ENCODE measurements at regions not wholly inside any gene's neighbourhood (a gene's known extent, or its start where the extent isn't known, plus 50 kb on each side); places are given as distances from the start of the nearest gene placed in this dataset.

DNA sequence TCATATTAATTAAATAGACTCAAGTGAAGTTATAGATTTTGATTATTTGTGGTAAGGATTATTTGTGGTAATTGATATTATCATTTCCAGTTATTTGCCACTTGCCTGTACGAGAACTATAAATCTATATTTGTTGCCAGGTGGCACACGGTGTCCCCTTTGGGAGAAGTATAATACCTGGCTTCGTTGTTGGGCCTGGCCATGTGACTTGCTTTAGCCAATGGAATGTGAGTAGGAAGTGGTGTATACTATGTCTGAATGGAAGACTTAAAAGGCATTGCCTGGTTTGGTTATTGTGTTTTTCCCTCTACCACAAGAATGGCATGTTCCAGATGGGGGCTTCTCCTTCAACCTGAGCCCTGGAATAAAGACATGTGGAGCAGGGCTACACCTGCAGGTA is 228.1 kb downstream of the CDC5L start:
- TF ChIP-seq, protein P1, sequence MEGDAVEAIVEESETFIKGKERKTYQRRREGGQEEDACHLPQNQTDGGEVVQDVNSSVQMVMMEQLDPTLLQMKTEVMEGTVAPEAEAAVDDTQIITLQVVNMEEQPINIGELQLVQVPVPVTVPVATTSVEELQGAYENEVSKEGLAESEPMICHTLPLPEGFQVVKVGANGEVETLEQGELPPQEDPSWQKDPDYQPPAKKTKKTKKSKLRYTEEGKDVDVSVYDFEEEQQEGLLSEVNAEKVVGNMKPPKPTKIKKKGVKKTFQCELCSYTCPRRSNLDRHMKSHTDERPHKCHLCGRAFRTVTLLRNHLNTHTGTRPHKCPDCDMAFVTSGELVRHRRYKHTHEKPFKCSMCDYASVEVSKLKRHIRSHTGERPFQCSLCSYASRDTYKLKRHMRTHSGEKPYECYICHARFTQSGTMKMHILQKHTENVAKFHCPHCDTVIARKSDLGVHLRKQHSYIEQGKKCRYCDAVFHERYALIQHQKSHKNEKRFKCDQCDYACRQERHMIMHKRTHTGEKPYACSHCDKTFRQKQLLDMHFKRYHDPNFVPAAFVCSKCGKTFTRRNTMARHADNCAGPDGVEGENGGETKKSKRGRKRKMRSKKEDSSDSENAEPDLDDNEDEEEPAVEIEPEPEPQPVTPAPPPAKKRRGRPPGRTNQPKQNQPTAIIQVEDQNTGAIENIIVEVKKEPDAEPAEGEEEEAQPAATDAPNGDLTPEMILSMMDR (IDR thresholded peaks at IDR 0.05; ENCODE audit: insufficient read depth in 1 of 2, low read depth in 1 of 2, low read length in 1 of 2, severe bottlenecking in 1 of 2, unreplicated experiment in 1 of 2): no peak
- H3K4me3 Mint-ChIP-seq (ENCODE audit: unreplicated experiment): no peak overlapping the region
- peaks cover 4% of the 10 kb centered on the region for H3K27me3 Mint-ChIP-seq (ENCODE audit: insufficient read depth, unreplicated experiment)
- no peak for DNase-seq
- H3K27me3 ChIP-seq (replicated peaks; ENCODE audit: control insufficient read depth, insufficient read depth, low read length): no peaks in the 10 kb centered on the region
- POLR2A ChIA-PET: no interaction called here
- H3K9me3 ChIP-seq: no peaks in the 10 kb centered on the region
- CTCF ChIA-PET: no interaction called here
- H3K9me3 Mint-ChIP-seq (ENCODE audit: unreplicated experiment): no peaks in the 10 kb centered on the region
- intact Hi-C loops (cut with micrococcal nuclease; ENCODE audit: unreplicated experiment): no loop called here
- no peak overlapping the region for H3K27ac Mint-ChIP-seq (ENCODE audit: unreplicated experiment)
- no peak overlapping the region for H3K4me3 ChIP-seq (ENCODE audit: low read depth, low read length)
- no peaks in the 10 kb centered on the region for H3K4me1 Mint-ChIP-seq (ENCODE audit: low read depth, unreplicated experiment)
- no peaks in the 10 kb centered on the region for H3K36me3 Mint-ChIP-seq (ENCODE audit: insufficient read depth, unreplicated experiment)
- no peaks in the 10 kb centered on the region for H3K4me1 ChIP-seq
- no TSS peak for BruUV-seq (replicated peaks)
- H3K36me3 ChIP-seq (ENCODE audit: control insufficient read depth, insufficient read depth, low read length): no peaks in the 10 kb centered on the region

DNA sequence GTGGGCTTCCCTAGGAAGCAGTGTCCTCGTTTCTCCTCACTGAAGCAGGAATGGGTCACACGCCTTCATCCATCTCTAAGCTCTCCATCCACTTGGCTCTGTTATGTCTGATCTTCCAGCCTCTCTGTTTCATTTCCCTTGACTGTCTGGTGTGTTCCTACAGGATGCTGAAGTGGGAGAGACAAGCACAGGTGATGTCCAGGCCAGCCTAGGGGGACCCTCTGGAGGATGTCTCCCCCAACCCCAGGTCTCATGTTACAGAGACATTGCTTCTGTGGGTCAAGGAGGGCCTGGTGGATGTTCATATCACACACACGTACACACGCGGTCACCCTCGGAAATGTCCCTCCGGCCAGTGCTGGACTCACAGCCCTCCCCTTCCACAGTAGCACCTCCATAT is 229.9 kb downstream of the CDC5L start:
- Histone ChIP-seq H3K9me3 (no peaks in the 10 kb centered on the region), H3K4me1 (no peaks in the 10 kb centered on the region), H3K4me3 (ENCODE audit: low read depth, low read length) (no peak overlapping the region), H3K36me3 (ENCODE audit: control insufficient read depth, insufficient read depth, low read length) (no peaks in the 10 kb centered on the region), H3K27me3 (replicated peaks; ENCODE audit: control insufficient read depth, insufficient read depth, low read length) (no peaks in the 10 kb centered on the region)
- DNase-seq: no peak
- ChIA-PET POLR2A (no interaction called here), CTCF (no interaction called here)
- H3K36me3 Mint-ChIP-seq (ENCODE audit: insufficient read depth, unreplicated experiment): no peaks in the 10 kb centered on the region
- H3K27ac Mint-ChIP-seq (ENCODE audit: unreplicated experiment): no peak overlapping the region
- H3K27me3 Mint-ChIP-seq (ENCODE audit: insufficient read depth, unreplicated experiment): peaks cover 6% of the 10 kb centered on the region
- H3K4me3 Mint-ChIP-seq (ENCODE audit: unreplicated experiment): no peak overlapping the region
- no TSS peak for BruUV-seq (replicated peaks)
- TF ChIP-seq, protein P1 (IDR thresholded peaks at IDR 0.05; ENCODE audit: insufficient read depth in 1 of 2, low read depth in 1 of 2, low read length in 1 of 2, severe bottlenecking in 1 of 2, unreplicated experiment in 1 of 2): no peak
- no peaks in the 10 kb centered on the region for H3K9me3 Mint-ChIP-seq (ENCODE audit: unreplicated experiment)
- H3K4me1 Mint-ChIP-seq (ENCODE audit: low read depth, unreplicated experiment): no peaks in the 10 kb centered on the region
- intact Hi-C loops (cut with micrococcal nuclease; ENCODE audit: unreplicated experiment): no loop called here

DNA sequence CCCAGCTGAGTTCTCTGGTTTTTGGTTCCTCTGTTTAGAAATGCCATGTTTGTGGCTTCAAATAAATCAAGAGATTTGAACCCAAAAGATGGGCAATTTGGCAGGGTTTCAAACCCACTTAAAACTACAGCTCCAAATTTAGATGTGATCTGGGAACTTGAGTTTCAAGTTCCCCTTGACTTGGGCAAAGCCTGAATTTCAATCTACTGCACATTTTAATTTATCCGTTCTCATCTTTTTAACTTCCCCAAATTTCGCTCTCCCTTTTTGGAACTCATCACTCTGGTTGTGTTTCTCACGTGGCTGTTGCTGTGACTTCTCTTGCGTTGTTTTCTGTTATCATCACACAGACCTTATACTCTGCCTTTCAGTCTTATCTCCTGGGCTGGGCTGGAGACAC is 230.9 kb downstream of the CDC5L start:
- Mint-ChIP-seq H3K9me3 (ENCODE audit: unreplicated experiment) (no peaks in the 10 kb centered on the region), H3K27me3 (ENCODE audit: insufficient read depth, unreplicated experiment) (peaks cover 11% of the 10 kb centered on the region), H3K27ac (ENCODE audit: unreplicated experiment) (no peak overlapping the region), H3K4me3 (ENCODE audit: unreplicated experiment) (no peak overlapping the region), H3K36me3 (ENCODE audit: insufficient read depth, unreplicated experiment) (no peaks in the 10 kb centered on the region), H3K4me1 (ENCODE audit: low read depth, unreplicated experiment) (no peaks in the 10 kb centered on the region)
- intact Hi-C loops (cut with micrococcal nuclease; ENCODE audit: unreplicated experiment): no loop called here
- Histone ChIP-seq H3K4me1 (no peaks in the 10 kb centered on the region), H3K36me3 (ENCODE audit: control insufficient read depth, insufficient read depth, low read length) (no peaks in the 10 kb centered on the region), H3K27me3 (replicated peaks; ENCODE audit: control insufficient read depth, insufficient read depth, low read length) (no peaks in the 10 kb centered on the region), H3K4me3 (ENCODE audit: low read depth, low read length) (no peak overlapping the region), H3K9me3 (no peaks in the 10 kb centered on the region)
- CTCF ChIA-PET: interaction anchor here (1.6 kb wide), 1 partner anchor 12 kb away, joined by 4 read pairs; no protein-coding TSS in a partner anchor
- no peak for DNase-seq
- BruUV-seq (replicated peaks): no TSS peak
- POLR2A ChIA-PET: no interaction called here
- TF ChIP-seq, protein P1 (IDR thresholded peaks at IDR 0.05; ENCODE audit: insufficient read depth in 1 of 2, low read depth in 1 of 2, low read length in 1 of 2, severe bottlenecking in 1 of 2, unreplicated experiment in 1 of 2): no peak
